ENCODE measurements at regions not wholly inside any gene's neighbourhood (a gene's known extent, or its start where the extent isn't known, plus 50 kb on each side); places are given as distances from the start of the nearest gene placed in this dataset.

GRCh38 chr2:238638982-238639628, 208.8 kb upstream of the TWIST2 start:
- DNase-seq = no peak

- no peak for DNase-seq
Observed at GRCh38 chr2:238640486-238640885, 207.4 kb upstream of the TWIST2 start.

GRCh38 chr2:238642973-238643372, 204.9 kb upstream of the TWIST2 start:
- no peak for DNase-seq

- no peak for DNase-seq
Observed at GRCh38 chr2:238643400-238643907, 204.4 kb upstream of the TWIST2 start.

- DNase-seq = no peak
Observed at GRCh38 chr2:238644095-238645081, 203.5 kb upstream of the TWIST2 start.

- DNase-seq = no peak
Observed at GRCh38 chr2:238645095-238645494, 202.8 kb upstream of the TWIST2 start.

GRCh38 chr2:238645716-238646115, 202.2 kb upstream of the TWIST2 start:
- no peak for DNase-seq

GRCh38 chr2:238646281-238646680, 201.6 kb upstream of the TWIST2 start:
- DNase-seq = no peak

- no peak for DNase-seq
Observed at GRCh38 chr2:238646803-238647202, 201.1 kb upstream of the TWIST2 start.

GRCh38 chr2:238649123-238649522, 198.8 kb upstream of the TWIST2 start:
- DNase-seq = no peak

GRCh38 chr2:238649936-238650518, 197.9 kb upstream of the TWIST2 start:
- no peak for DNase-seq

GRCh38 chr2:238650536-238650935, 197.3 kb upstream of the TWIST2 start:
- no peak for DNase-seq

- no peak for DNase-seq
Observed at GRCh38 chr2:238651306-238652052, 196.4 kb upstream of the TWIST2 start.

GRCh38 chr2:238652053-238652770, 195.7 kb upstream of the TWIST2 start:
- no peak for DNase-seq

- DNase-seq = no peak
Observed at GRCh38 chr2:238652771-238653157, 195.1 kb upstream of the TWIST2 start.

GRCh38 chr2:238653431-238654109, 194.3 kb upstream of the TWIST2 start:
- DNase-seq = no peak

- no peak for DNase-seq
Observed at GRCh38 chr2:238654479-238655197, 193.2 kb upstream of the TWIST2 start.

GRCh38 chr2:238655198-238655860, 192.6 kb upstream of the TWIST2 start:
- no peak for DNase-seq

GRCh38 chr2:238655974-238656722, 191.7 kb upstream of the TWIST2 start:
- no peak for DNase-seq
